Astrocyte (in vitro differentiated cells and primary cell): ENCODE measurements at regions not wholly inside any gene's neighbourhood (a gene's known extent, or its start where the extent isn't known, plus 50 kb on each side); places are given as distances from the start of the nearest gene placed in this dataset.

ENCODE experiments used
- DNase-seq: peaks from one replicate; pipeline ENCODE4 v3.0.0-alpha.2; 2010; ENCODE audit warnings: low read depth
- FAIRE-seq: peaks from 2 replicates; lab custom pipeline; 2011; peaks lifted over from hg19 to GRCh38; lab: Jason Lieb, UNC
- H2AFZ ChIP-seq: 2 replicates; pipeline ENCODE4 v1.6.0; 2012; ENCODE audit warnings: low read depth, low read length, inconsistent platforms
- H3K27ac ChIP-seq: 2 replicates; pipeline ENCODE4 v1.5.1; 2011; ENCODE audit warnings: low read depth, low read length, inconsistent platforms
- H3K27me3 ChIP-seq: 2 replicates; pipeline ENCODE4 v1.6.0; 2011; ENCODE audit warnings: low read length, inconsistent platforms; ENCODE audit not compliant: insufficient read depth
- H3K36me3 ChIP-seq: 2 replicates; pipeline ENCODE4 v1.5.1; 2011; ENCODE audit warnings: low read length, inconsistent platforms; ENCODE audit not compliant: insufficient read depth
- H3K4me1 ChIP-seq: 2 replicates; pipeline ENCODE4 v1.5.1; 2011; ENCODE audit warnings: low read length, inconsistent platforms; ENCODE audit not compliant: insufficient read depth
- H3K4me2 ChIP-seq: 2 replicates; pipeline ENCODE4 v1.6.0; 2012; ENCODE audit warnings: low read length, inconsistent platforms
- H3K4me3 ChIP-seq: 2 replicates; pipeline ENCODE4 v1.5.1; 2011; ENCODE audit warnings: low read depth, mild to moderate bottlenecking, low read length, inconsistent platforms; ENCODE audit not compliant: insufficient read depth
- H3K79me2 ChIP-seq: 2 replicates; pipeline ENCODE4 v1.6.0; 2012; ENCODE audit warnings: mild to moderate bottlenecking, low read length, inconsistent platforms; ENCODE audit not compliant: insufficient read depth
- H3K9ac ChIP-seq: 2 replicates; pipeline ENCODE4 v1.6.0; 2012; ENCODE audit warnings: mild to moderate bottlenecking, low read length, inconsistent platforms
- H3K9me3 ChIP-seq: 2 replicates; pipeline ENCODE4 v1.5.1; 2012; ENCODE audit warnings: low read depth, mild to moderate bottlenecking, low read length, inconsistent platforms; ENCODE audit not compliant: insufficient read depth
- H4K20me1 ChIP-seq: 2 replicates; pipeline ENCODE4 v1.6.0; 2012; ENCODE audit warnings: low read length, inconsistent platforms; ENCODE audit not compliant: insufficient read depth
- H3K27ac Mint-ChIP-seq: one replicate; pipeline ENCODE4 v1.8.0; 2021; ENCODE audit warnings: mild to moderate bottlenecking, mixed read lengths; ENCODE audit not compliant: unreplicated experiment
- H3K27me3 Mint-ChIP-seq: one replicate; pipeline ENCODE4 v1.8.0; 2021; ENCODE audit warnings: low read depth, mixed read lengths; ENCODE audit not compliant: unreplicated experiment
- H3K36me3 Mint-ChIP-seq: one replicate; pipeline ENCODE4 v1.8.0; 2021; ENCODE audit warnings: low read depth, mixed read lengths; ENCODE audit not compliant: unreplicated experiment
- H3K4me1 Mint-ChIP-seq: one replicate; pipeline ENCODE4 v1.8.0; 2021; ENCODE audit warnings: low read depth, mixed read lengths; ENCODE audit not compliant: unreplicated experiment
- H3K4me3 Mint-ChIP-seq: one replicate; pipeline ENCODE4 v1.8.0; 2021; ENCODE audit warnings: mild to moderate bottlenecking, moderate library complexity, mixed read lengths; ENCODE audit not compliant: unreplicated experiment
- H3K9me3 Mint-ChIP-seq: one replicate; pipeline ENCODE4 v1.8.0; 2021; ENCODE audit warnings: mild to moderate bottlenecking, mixed read lengths; ENCODE audit not compliant: unreplicated experiment
- EZH2 ChIP-seq: IDR thresholded peaks from 2 replicates; pipeline ENCODE4 v1.6.1; 2012; ENCODE audit warnings: mild to moderate bottlenecking, low read length, inconsistent platforms; ENCODE audit not compliant: insufficient read depth
- TF ChIP-seq, protein P1 (sequence below): IDR thresholded peaks from 2 replicates; pipeline ENCODE4 v1.5.1; 2011; ENCODE audit warnings: low read depth, mild to moderate bottlenecking, inconsistent platforms, low read length, moderate library complexity; ENCODE audit not compliant: insufficient read depth

DNA sequence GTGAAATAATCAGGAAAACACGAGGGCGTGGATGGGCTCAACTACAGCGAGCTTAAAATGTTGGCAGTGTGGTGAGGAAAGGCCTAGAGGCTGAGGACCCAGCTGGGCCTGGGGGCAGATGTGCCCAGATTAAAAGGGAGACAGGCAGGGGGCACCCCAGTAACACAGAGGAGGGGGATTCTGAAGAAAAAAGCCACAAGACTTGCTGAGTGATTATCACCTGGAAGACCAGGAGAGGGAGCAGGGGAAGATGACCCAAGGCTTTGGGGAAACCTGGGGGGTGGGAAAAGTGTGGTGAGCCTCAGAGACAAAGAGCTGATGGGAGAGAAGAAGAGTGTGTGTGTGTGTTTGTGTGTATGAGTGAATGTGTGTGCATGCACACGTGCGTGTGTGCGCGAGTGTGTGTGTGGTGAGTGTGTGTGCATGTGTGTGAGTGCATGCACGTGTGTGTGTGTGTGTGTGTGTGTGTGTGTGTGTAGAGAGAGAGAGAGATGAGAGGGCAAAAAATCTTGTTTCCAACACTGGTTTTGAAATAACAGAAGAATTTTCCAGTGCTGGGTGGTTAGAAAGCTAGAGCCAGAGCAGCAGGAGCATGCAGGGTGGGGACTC lies 500.5 kb downstream of the BUD13 start:
- H3K36me3 ChIP-seq, result no peaks in the 10 kb centered on the region

DNA sequence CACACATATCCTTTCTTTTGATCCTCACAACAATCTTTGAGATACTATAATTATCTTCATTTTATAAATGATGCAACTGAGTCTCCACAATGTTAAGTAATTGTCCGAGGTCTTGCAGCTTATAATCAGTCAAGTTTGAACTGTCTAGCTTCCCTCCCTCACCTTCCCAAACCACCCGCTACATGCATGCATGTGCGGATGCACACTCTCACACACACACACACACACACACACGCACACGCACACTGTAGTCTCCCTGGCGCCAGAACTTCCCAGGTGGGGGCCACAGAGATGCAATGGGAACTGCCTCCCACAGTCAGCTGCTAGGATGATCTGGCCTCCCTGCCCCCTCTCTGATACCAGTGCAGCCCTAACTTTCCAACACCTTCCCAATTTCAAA lies 501.3 kb downstream of the BUD13 start:
- H3K4me3 Mint-ChIP-seq, result no peak overlapping the region
- Histone ChIP-seq H3K27me3 (peaks cover 3% of the 10 kb centered on the region), H4K20me1 (no peaks in the 10 kb centered on the region), H3K9ac (no peak overlapping the region), H3K79me2 (no peaks in the 10 kb centered on the region), H3K9me3 (no peaks in the 10 kb centered on the region), H3K4me1 (peaks cover 3% of the 10 kb centered on the region), H3K27ac (no peak overlapping the region), H3K4me2 (no peak overlapping the region), H2AFZ (no peak overlapping the region), H3K36me3 (no peaks in the 10 kb centered on the region), H3K4me3 (no peak overlapping the region)
- H3K4me1 Mint-ChIP-seq, result peaks cover 13% of the 10 kb centered on the region
- DNase-seq, result no peak
- no peaks in the 10 kb centered on the region for H3K9me3 Mint-ChIP-seq
- H3K27ac Mint-ChIP-seq, result no peak overlapping the region
- peaks cover 37% of the 10 kb centered on the region for H3K27me3 Mint-ChIP-seq
- no peaks in the 10 kb centered on the region for H3K36me3 Mint-ChIP-seq
- TF ChIP-seq, protein P1, sequence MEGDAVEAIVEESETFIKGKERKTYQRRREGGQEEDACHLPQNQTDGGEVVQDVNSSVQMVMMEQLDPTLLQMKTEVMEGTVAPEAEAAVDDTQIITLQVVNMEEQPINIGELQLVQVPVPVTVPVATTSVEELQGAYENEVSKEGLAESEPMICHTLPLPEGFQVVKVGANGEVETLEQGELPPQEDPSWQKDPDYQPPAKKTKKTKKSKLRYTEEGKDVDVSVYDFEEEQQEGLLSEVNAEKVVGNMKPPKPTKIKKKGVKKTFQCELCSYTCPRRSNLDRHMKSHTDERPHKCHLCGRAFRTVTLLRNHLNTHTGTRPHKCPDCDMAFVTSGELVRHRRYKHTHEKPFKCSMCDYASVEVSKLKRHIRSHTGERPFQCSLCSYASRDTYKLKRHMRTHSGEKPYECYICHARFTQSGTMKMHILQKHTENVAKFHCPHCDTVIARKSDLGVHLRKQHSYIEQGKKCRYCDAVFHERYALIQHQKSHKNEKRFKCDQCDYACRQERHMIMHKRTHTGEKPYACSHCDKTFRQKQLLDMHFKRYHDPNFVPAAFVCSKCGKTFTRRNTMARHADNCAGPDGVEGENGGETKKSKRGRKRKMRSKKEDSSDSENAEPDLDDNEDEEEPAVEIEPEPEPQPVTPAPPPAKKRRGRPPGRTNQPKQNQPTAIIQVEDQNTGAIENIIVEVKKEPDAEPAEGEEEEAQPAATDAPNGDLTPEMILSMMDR, result no peak
- TF ChIP-seq EZH2, result no peak
- no peak for FAIRE-seq

More for the DNA sequence above, 500.5 kb downstream of the BUD13 start:
- H3K4me1 Mint-ChIP-seq, result peaks cover 14% of the 10 kb centered on the region
- peaks cover 34% of the 10 kb centered on the region for H3K27me3 Mint-ChIP-seq
- H3K4me1 ChIP-seq, result peaks cover 3% of the 10 kb centered on the region
- FAIRE-seq (no peak), DNase-seq (no peak)
- no peak overlapping the region for H3K4me3 Mint-ChIP-seq
- H3K36me3 Mint-ChIP-seq, result no peaks in the 10 kb centered on the region
- TF ChIP-seq, protein P1, result no peak
- no peak for TF ChIP-seq EZH2
- H3K27ac Mint-ChIP-seq, result no peak overlapping the region
- no peak overlapping the region for H3K27ac ChIP-seq
- no peak overlapping the region for H2AFZ ChIP-seq
- H3K9ac ChIP-seq, result no peak overlapping the region
- no peak overlapping the region for H3K4me3 ChIP-seq
- H3K9me3 Mint-ChIP-seq, result no peaks in the 10 kb centered on the region
- H4K20me1 ChIP-seq, result no peaks in the 10 kb centered on the region
- peaks cover 3% of the 10 kb centered on the region for H3K27me3 ChIP-seq
- no peak overlapping the region for H3K4me2 ChIP-seq
- H3K9me3 ChIP-seq, result no peaks in the 10 kb centered on the region
- H3K79me2 ChIP-seq, result no peaks in the 10 kb centered on the region

DNA sequence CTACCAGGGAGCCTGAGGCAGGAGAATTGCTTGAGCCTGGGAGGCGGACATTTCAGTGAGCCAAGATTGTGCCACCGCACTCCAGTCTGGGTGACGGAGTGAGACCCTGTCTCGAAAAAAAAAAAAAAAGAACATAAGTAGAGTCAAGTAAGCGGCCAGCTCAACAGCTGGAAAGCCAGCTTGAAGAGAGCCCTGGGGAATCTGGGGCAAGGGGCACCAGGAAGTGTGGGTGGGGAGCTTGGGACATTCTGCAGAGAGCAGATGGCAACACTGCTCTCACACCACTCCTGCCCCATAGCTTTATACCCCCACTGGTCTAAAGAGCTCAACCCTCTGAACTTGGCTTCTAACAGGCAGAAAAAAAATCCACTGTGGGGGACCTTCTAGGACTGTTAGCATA lies 505.6 kb downstream of the BUD13 start:
- H3K36me3 Mint-ChIP-seq, result no peaks in the 10 kb centered on the region
- no peak for DNase-seq
- no peaks in the 10 kb centered on the region for H3K4me1 Mint-ChIP-seq
- no peak overlapping the region for H3K27ac Mint-ChIP-seq
- no peaks in the 10 kb centered on the region for H3K9me3 Mint-ChIP-seq
- no peak overlapping the region for H3K4me2 ChIP-seq
- H3K9me3 ChIP-seq, result no peaks in the 10 kb centered on the region
- H2AFZ ChIP-seq, result no peak overlapping the region
- H3K27me3 ChIP-seq, result peaks cover 5% of the 10 kb centered on the region
- H3K27me3 Mint-ChIP-seq, result peaks cover 62% of the 10 kb centered on the region
- no peaks in the 10 kb centered on the region for H3K4me1 ChIP-seq
- H3K4me3 Mint-ChIP-seq, result no peak overlapping the region
- no peak for FAIRE-seq
- no peak overlapping the region for H3K4me3 ChIP-seq
- H3K79me2 ChIP-seq, result no peaks in the 10 kb centered on the region
- TF ChIP-seq EZH2, result no peak
- H4K20me1 ChIP-seq, result no peaks in the 10 kb centered on the region
- no peaks in the 10 kb centered on the region for H3K36me3 ChIP-seq
- H3K9ac ChIP-seq, result no peak overlapping the region
- H3K27ac ChIP-seq, result no peak overlapping the region
